Ovary (tissue), 7 donors: ENCODE measurements at regions not wholly inside any gene's neighbourhood (a gene's known extent, or its start where the extent isn't known, plus 50 kb on each side); places are given as distances from the start of the nearest gene placed in this dataset.

ENCODE experiments used
- DNase-seq, 5 donors: peaks; one replicate each; pipeline ENCODE4 v3.0.0-alpha.2; 2019 to 2020
- H3K27ac ChIP-seq, 2 donors: fragments of 200-600 bp; one replicate each; pipeline versions ENCODE4 v1.5.1 to v1.8.0; 2019 to 2022
- H3K27me3 ChIP-seq: fragments of 200-600 bp; one replicate; pipeline ENCODE4 v1.8.0; 2022
- H3K36me3 ChIP-seq: fragments of 200-600 bp; sonication (generic); one replicate; pipeline ENCODE4 v1.5.1; 2019
- H3K4me1 ChIP-seq: one replicate; pipeline ENCODE4 v1.8.1; 2013; ENCODE audit warnings: mild to moderate bottlenecking, moderate library complexity; ENCODE audit not compliant: insufficient read depth
- H3K4me3 ChIP-seq: fragments of 200-600 bp; sonication (generic); one replicate; pipeline ENCODE4 v1.5.1; 2017
- H3K9me3 ChIP-seq, 2 donors: fragments of 200-600 bp in 1 of 2; sonication (generic) in 1 of 2; one replicate each; pipeline versions ENCODE4 v1.5.1 to v1.8.1; 2013 to 2019; ENCODE audit warnings: mild to moderate bottlenecking in 1 of 2, moderate library complexity in 1 of 2
- EP300 ChIP-seq: sonication (generic); formaldehyde crosslinking; IDR thresholded peaks from one replicate; pipeline ENCODE4 v1.6.1; 2017; ENCODE audit warnings: antibody characterized with exemption
- POLR2A ChIP-seq: fragments of 450-650 bp; IDR thresholded peaks from one replicate; pipeline ENCODE4 v1.6.1; 2017; ENCODE audit warnings: antibody characterized with exemption, mild to moderate bottlenecking, moderate library complexity
- WGBS, 3 donors: extraction: QIAGEN DNeasy Blood & Tissue Kit in 1 of 3; methylation state at CpG; one replicate each; pipeline versions ENCODE4 v1.1.5 to v1.1.7; 2013 to 2017; 5-methylcytosine and 5-hydroxymethylcytosine counted together
- intact Hi-C, 4 donors: fragments of 100-400 bp; cut with DNase I; formaldehyde crosslinking; loops; one replicate each; pipeline versions ENCODE4 v1.11.0 to v1.15.1; 2022 to 2023
- TF ChIP-seq, protein P1 (sequence below), 3 donors: fragments of 450-650 bp in 2 of 3; fragments of 200-600 bp in 1 of 3; IDR thresholded peaks; one replicate each; pipeline versions ENCODE4 v1.5.1 to v1.8.0; 2016 to 2022; ENCODE audit warnings: antibody characterized with exemption in 3 of 3, mild to moderate bottlenecking in 1 of 3
- donor health status: DM: no; HTN: no; CAD: no; lungs with moderate emphysema.
- donor health status: DM: no; HTN: no; CAD: no.
- donor health status: Bipolar disorder and iron deficiency.
- donor health status: DM: no; HTN: no; CAD: no.
- donor health status: DM: yes; HTN: yes; CAD: no.

DNA sequence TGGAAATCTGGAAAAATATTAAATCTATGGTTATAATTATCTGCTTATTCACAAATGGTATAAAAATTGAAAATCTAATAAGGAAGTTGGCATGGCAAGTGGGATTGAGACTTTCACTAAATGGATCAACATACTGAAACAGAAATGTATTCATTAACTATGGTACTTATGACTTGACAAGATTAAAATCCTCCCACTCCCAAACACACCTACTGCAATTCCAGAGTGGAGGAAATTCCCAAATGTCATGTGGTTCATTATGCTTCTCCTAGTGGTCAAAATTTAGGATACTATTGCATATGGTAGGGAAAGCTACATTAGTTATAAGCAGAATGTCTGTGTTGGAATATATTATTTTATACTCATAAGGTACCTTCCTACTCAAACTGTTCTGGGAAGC, 265.3 kb upstream of the PRICKLE1 start:
- Histone ChIP-seq H3K4me1 (no peaks in the 10 kb centered on the region), H3K27me3 (no peaks in the 10 kb centered on the region), H3K4me3 (no peak overlapping the region), H3K36me3 (no peaks in the 10 kb centered on the region), H3K9me3 (no peaks in the 10 kb centered on the region), H3K27ac (no peak overlapping the region)
- DNase-seq: no peak
- TF ChIP-seq POLR2A (no peak), EP300 (no peak)
- TF ChIP-seq, protein P1, sequence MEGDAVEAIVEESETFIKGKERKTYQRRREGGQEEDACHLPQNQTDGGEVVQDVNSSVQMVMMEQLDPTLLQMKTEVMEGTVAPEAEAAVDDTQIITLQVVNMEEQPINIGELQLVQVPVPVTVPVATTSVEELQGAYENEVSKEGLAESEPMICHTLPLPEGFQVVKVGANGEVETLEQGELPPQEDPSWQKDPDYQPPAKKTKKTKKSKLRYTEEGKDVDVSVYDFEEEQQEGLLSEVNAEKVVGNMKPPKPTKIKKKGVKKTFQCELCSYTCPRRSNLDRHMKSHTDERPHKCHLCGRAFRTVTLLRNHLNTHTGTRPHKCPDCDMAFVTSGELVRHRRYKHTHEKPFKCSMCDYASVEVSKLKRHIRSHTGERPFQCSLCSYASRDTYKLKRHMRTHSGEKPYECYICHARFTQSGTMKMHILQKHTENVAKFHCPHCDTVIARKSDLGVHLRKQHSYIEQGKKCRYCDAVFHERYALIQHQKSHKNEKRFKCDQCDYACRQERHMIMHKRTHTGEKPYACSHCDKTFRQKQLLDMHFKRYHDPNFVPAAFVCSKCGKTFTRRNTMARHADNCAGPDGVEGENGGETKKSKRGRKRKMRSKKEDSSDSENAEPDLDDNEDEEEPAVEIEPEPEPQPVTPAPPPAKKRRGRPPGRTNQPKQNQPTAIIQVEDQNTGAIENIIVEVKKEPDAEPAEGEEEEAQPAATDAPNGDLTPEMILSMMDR (IDR thresholded peaks at IDR 0.05): no peak
- intact Hi-C loops: no loop called here

DNA sequence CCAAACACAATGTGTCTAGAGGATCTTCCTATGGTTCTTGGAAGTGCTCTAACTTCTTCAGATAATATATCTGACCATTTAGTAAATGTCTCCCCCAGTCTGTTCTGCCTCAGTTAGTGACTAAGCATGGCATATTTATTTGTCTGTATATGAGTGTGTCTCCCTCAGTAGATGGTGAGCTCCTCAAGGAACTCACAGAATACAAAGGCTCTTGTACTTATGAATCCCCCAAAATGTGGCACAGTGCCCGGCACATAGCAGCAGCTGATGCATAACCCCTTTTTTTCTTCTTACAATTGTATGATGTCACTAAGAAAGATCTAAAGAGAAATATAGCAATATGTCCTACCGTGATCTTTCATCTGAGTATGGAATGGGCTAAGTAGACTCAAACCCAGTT, 264.7 kb upstream of the PRICKLE1 start:
- TF ChIP-seq POLR2A (no peak), EP300 (no peak)
- TF ChIP-seq, protein P1 (IDR thresholded peaks at IDR 0.05): no peak
- 86 to 92% (median 89%) methylated on average over 2 of the region's 2 CpGs for WGBS, 3 donors
- Histone ChIP-seq H3K4me1 (no peaks in the 10 kb centered on the region), H3K36me3 (no peaks in the 10 kb centered on the region), H3K27me3 (no peaks in the 10 kb centered on the region), H3K4me3 (no peak overlapping the region), H3K9me3 (no peaks in the 10 kb centered on the region), H3K27ac (no peak overlapping the region)
- intact Hi-C loops: no loop called here
- no peak for DNase-seq

DNA sequence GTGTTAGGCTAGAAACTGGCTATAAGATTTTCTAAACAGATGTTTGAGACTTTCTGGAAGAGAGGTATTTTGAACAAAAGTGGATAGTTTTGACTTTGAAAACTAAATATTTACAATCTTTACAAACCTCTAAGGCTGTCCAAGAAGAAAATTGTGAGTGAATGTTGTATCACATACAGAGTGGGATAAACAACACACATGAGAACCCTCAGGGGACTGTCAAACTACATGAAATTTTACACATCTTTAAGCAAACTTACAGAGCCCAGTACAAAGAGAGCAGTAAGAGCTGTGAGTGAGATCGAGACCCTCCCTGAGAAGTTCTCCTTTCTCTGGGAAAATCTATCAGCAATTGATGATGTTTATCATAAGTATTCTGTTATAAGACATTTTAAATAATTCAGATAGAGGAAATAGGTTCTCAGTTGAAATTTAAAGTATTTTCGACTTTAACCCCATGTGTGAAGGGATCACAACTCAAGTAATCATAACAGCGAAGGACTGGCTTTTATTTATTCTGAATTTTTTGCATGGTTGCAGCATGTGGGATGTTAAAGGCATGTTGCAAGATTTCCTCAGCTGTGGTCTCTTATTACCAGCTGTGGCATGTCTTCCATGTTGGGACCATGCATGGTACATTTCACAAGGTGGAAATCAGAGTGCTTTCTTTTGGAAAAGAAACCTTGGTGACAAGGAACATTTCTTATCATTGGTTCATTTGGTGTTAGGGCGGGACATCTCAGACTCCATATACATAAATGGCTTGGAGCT, 264.0 kb upstream of the PRICKLE1 start:
- no peak overlapping the region for H3K27ac ChIP-seq
- no peaks in the 10 kb centered on the region for H3K9me3 ChIP-seq
- H3K4me1 ChIP-seq: no peaks in the 10 kb centered on the region
- no peak overlapping the region for H3K4me3 ChIP-seq
- no peak for DNase-seq
- intact Hi-C loops: no loop called here
- WGBS, 3 donors: 43 to 65% (median 54%) methylated on average over 4 of the region's 4 CpGs
- H3K27me3 ChIP-seq: no peaks in the 10 kb centered on the region
- H3K36me3 ChIP-seq: no peaks in the 10 kb centered on the region
- no peak for TF ChIP-seq EP300
- TF ChIP-seq, protein P1 (IDR thresholded peaks at IDR 0.05): no peak

DNA sequence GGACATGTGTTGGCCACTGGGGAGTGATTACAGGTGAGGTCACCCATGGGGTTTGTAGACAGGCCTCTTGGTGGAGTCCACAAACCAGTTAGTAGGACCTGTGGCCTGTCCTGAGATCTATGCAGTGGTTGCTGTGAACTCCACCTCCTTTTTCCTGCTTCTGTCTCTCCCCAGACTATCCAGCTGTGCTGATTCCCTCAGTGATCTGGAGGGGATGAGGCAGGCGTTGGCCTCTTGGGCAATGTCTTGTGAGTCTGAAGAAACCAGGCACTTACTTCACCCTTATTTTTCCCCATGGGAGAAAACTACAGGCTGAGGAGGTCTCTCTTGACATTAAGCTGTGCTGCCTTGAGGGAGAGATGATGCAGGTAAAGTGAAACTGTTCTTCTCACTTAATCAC, 257.2 kb upstream of the PRICKLE1 start:
- no peak for DNase-seq
- intact Hi-C loops: no loop called here
- Histone ChIP-seq H3K27me3 (no peaks in the 10 kb centered on the region), H3K27ac (no peak overlapping the region), H3K4me3 (no peak overlapping the region), H3K4me1 (no peaks in the 10 kb centered on the region), H3K9me3 (no peaks in the 10 kb centered on the region), H3K36me3 (no peaks in the 10 kb centered on the region)
- 75 to 87% (median 76%) methylated on average over 1 of the region's 1 CpG for WGBS, 3 donors
- TF ChIP-seq EP300: no peak
- TF ChIP-seq, protein P1 (IDR thresholded peaks at IDR 0.05): no peak
- no peak for TF ChIP-seq POLR2A
